Ammon's horn (tissue), 1 donor: ENCODE measurements at regions not wholly inside any gene's neighbourhood (a gene's known extent, or its start where the extent isn't known, plus 50 kb on each side); places are given as distances from the start of the nearest gene placed in this dataset.

Source experiments
- DNase-seq: peaks from one replicate; pipeline ENCODE4 v3.0.0-alpha.2; 2016; ENCODE audit warnings: low spot score

GRCh38 chr20:21033817-21034216 lies 72.3 kb downstream of the LINC00237 start:
- DNase-seq, result no peak

- DNase-seq, result no peak
These were observed 74.5 kb downstream of the LINC00237 start for GRCh38 chr20:21031666-21032065.

- DNase-seq, result no peak
These were observed 76.8 kb downstream of the LINC00237 start for GRCh38 chr20:21029341-21029740.

GRCh38 chr20:21028921-21029320 lies 77.2 kb downstream of the LINC00237 start:
- no peak for DNase-seq

- DNase-seq, result no peak
These were observed 77.7 kb downstream of the LINC00237 start for GRCh38 chr20:21028436-21028835.

- no peak for DNase-seq
These were observed 78.6 kb downstream of the LINC00237 start for GRCh38 chr20:21027569-21027968.

- no peak for DNase-seq
These were observed 79.2 kb downstream of the LINC00237 start for GRCh38 chr20:21026951-21027350.

GRCh38 chr20:21024420-21024819 lies 81.7 kb downstream of the LINC00237 start:
- DNase-seq, result no peak

GRCh38 chr20:21022925-21023324 lies 83.2 kb downstream of the LINC00237 start:
- no peak for DNase-seq

- no peak for DNase-seq
These were observed 84.7 kb downstream of the LINC00237 start for GRCh38 chr20:21021472-21021790.

- no peak for DNase-seq
These were observed 85.3 kb downstream of the LINC00237 start for GRCh38 chr20:21020659-21021471.

- no peak for DNase-seq
These were observed 86.1 kb downstream of the LINC00237 start for GRCh38 chr20:21019814-21020658.

- DNase-seq, result no peak
These were observed 86.7 kb downstream of the LINC00237 start for GRCh38 chr20:21019468-21019813.

GRCh38 chr20:21018576-21018975 lies 87.6 kb downstream of the LINC00237 start:
- no peak for DNase-seq

- DNase-seq, result no peak
These were observed 88.6 kb downstream of the LINC00237 start for GRCh38 chr20:21017528-21018085.

GRCh38 chr20:21016751-21017150 lies 89.4 kb downstream of the LINC00237 start:
- no peak for DNase-seq

GRCh38 chr20:21014528-21014927 lies 91.6 kb downstream of the LINC00237 start:
- no peak for DNase-seq

- DNase-seq, result no peak
These were observed 97.2 kb downstream of the LINC00237 start for GRCh38 chr20:21008951-21009350.

GRCh38 chr20:21006611-21007010 lies 99.5 kb downstream of the LINC00237 start:
- no peak for DNase-seq

GRCh38 chr20:21004386-21005076 lies 101.6 kb downstream of the LINC00237 start:
- no peak for DNase-seq

- DNase-seq, result no peak
These were observed 102.3 kb downstream of the LINC00237 start for GRCh38 chr20:21003902-21004301.

- no peak for DNase-seq
These were observed 103.7 kb downstream of the LINC00237 start for GRCh38 chr20:21002486-21002885.
